Esophagus muscularis mucosa (tissue), 4 donors: ENCODE measurements at regions not wholly inside any gene's neighbourhood (a gene's known extent, or its start where the extent isn't known, plus 50 kb on each side); places are given as distances from the start of the nearest gene placed in this dataset.

Source experiments
- DNase-seq: peaks from one replicate; pipeline ENCODE4 v3.0.0-alpha.2; 2017; ENCODE audit errors: extremely low spot score
- H3K27ac ChIP-seq, 4 donors: fragments of 200-600 bp; sonication (generic); replicated peaks in 1 of 4; 1 replicate in 3 of 4; 2 replicates in 1 of 4; pipeline ENCODE4 v1.5.1; 2016 to 2019; ENCODE audit warnings: mild to moderate bottlenecking in 1 of 4
- H3K27me3 ChIP-seq, 4 donors: fragments of 200-600 bp; sonication (generic); one replicate each; pipeline versions ENCODE4 v1.5.1 to v1.6.0; 2016 to 2019
- H3K36me3 ChIP-seq, 4 donors: fragments of 200-600 bp; sonication (generic); one replicate each; pipeline ENCODE4 v1.5.1; 2016 to 2019
- H3K4me1 ChIP-seq, 4 donors: fragments of 200-600 bp; sonication (generic); one replicate each; pipeline ENCODE4 v1.5.1; 2016 to 2019
- H3K4me3 ChIP-seq, 4 donors: fragments of 200-600 bp; sonication (generic); 1 replicate in 2 of 4; 2 replicates in 2 of 4; pipeline ENCODE4 v1.5.1; 2016 to 2019; ENCODE audit warnings: mild to moderate bottlenecking in 4 of 4, moderate library complexity in 1 of 4
- H3K9me3 ChIP-seq, 4 donors: fragments of 200-600 bp; sonication (generic); 1 replicate in 3 of 4; 2 replicates in 1 of 4; pipeline ENCODE4 v1.5.1; 2016 to 2019
- EP300 ChIP-seq: sonication (generic); formaldehyde crosslinking; IDR thresholded peaks from one replicate; pipeline ENCODE4 v1.6.1; 2017; ENCODE audit warnings: antibody characterized with exemption
- POLR2A ChIP-seq: fragments of 450-650 bp; IDR thresholded peaks from one replicate; pipeline ENCODE4 v1.6.1; 2017; ENCODE audit warnings: antibody characterized with exemption, moderate library complexity, mild to moderate bottlenecking, low read depth
- POLR2AphosphoS5 ChIP-seq, 2 donors: sonication (generic); formaldehyde crosslinking; IDR thresholded peaks; one replicate each; pipeline ENCODE4 v1.6.1; 2017; ENCODE audit warnings: antibody characterized with exemption in 2 of 2
- WGBS: methylation state at CpG from one replicate; pipeline ENCODE4 v1.1.5; 2018; 5-methylcytosine and 5-hydroxymethylcytosine counted together
- intact Hi-C: fragments of 100-400 bp; cut with DNase I; formaldehyde crosslinking; loops from one replicate; pipeline ENCODE4 v1.15.1; 2023
- TF ChIP-seq, protein P1 (sequence below), 3 experiments: fragments of 200-600 bp in 2 of 3; fragments of 450-650 bp in 1 of 3; sonication (generic) in 2 of 3; IDR thresholded peaks; one replicate each; pipeline ENCODE4 v1.5.1; 2017 to 2019; ENCODE audit warnings: antibody characterized with exemption in 3 of 3, mild to moderate bottlenecking in 2 of 3, moderate library complexity in 1 of 3

DNA sequence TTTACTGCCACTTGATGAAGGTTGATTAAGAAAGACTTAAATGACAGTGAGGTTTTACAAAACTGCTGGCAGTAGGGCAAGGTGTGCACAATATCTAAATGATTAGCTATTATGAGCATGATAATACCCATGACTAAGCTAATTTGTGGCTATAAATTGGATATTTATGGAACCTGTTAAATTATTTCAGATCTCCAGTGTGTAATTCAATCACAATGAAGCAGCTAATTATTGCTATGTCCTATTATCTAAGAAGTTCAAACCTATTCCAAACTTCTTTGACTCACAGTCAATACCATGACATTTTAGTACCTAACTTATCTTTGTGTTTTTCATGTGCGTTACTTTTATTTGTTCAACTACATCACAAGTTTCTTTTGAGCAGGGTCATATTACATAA, 253.8 kb upstream of the MMADHC start:
- 86% methylated on average over 1 of the region's 1 CpG for WGBS
- Histone ChIP-seq H3K9me3 (peaks cover 0 to 6% (median 0%) of the 10 kb centered on the region in 4 donors), H3K27ac (no peak overlapping the region), H3K4me1 (no peaks in the 10 kb centered on the region), H3K36me3 (no peaks in the 10 kb centered on the region), H3K4me3 (no peak overlapping the region), H3K27me3 (no peaks in the 10 kb centered on the region)
- TF ChIP-seq EP300, result no peak
- no peak for TF ChIP-seq POLR2AphosphoS5 (IDR thresholded peaks at IDR 0.05)
- TF ChIP-seq POLR2A, result no peak
- TF ChIP-seq, protein P1, sequence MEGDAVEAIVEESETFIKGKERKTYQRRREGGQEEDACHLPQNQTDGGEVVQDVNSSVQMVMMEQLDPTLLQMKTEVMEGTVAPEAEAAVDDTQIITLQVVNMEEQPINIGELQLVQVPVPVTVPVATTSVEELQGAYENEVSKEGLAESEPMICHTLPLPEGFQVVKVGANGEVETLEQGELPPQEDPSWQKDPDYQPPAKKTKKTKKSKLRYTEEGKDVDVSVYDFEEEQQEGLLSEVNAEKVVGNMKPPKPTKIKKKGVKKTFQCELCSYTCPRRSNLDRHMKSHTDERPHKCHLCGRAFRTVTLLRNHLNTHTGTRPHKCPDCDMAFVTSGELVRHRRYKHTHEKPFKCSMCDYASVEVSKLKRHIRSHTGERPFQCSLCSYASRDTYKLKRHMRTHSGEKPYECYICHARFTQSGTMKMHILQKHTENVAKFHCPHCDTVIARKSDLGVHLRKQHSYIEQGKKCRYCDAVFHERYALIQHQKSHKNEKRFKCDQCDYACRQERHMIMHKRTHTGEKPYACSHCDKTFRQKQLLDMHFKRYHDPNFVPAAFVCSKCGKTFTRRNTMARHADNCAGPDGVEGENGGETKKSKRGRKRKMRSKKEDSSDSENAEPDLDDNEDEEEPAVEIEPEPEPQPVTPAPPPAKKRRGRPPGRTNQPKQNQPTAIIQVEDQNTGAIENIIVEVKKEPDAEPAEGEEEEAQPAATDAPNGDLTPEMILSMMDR (IDR thresholded peaks at IDR 0.05), result no peak
- intact Hi-C loops, result no loop called here
- no peak for DNase-seq

DNA sequence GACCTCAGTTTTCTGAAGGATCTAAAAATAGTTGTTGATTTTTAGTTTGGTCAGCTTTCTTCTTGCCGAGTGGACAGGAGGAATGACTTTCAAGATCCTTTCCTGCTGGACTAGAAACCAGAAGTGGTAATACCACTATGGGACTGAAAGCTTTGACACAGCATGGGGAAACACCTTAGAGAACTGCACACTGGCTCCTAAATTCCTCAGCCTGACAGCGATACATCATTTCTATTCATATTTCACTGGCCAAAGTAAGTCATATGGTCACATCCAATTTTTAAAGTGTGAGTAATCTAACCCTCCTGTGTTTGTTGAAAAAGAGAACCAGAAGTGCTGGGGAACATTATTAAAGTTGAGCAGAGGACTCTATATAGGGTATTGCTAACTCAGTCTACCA, 244.7 kb upstream of the MMADHC start:
- intact Hi-C loops, result no loop called here
- Histone ChIP-seq H3K4me3 (no peak overlapping the region), H3K27ac (no peak overlapping the region), H3K36me3 (no peaks in the 10 kb centered on the region), H3K9me3 (peaks cover 0 to 2% (median 0%) of the 10 kb centered on the region in 4 donors), H3K27me3 (no peaks in the 10 kb centered on the region), H3K4me1 (no peaks in the 10 kb centered on the region)
- TF ChIP-seq POLR2A (no peak), POLR2AphosphoS5 (IDR thresholded peaks at IDR 0.05) (no peak), EP300 (no peak)
- TF ChIP-seq, protein P1 (IDR thresholded peaks at IDR 0.05), result no peak
- no peak for DNase-seq
- WGBS, result 74% methylated on average over 2 of the region's 2 CpGs

- H3K27ac ChIP-seq, result no peak overlapping the region
- H3K27me3 ChIP-seq, result no peaks in the 10 kb centered on the region
- peaks cover 0 to 7% (median 0%) of the 10 kb centered on the region in 4 donors for H3K4me1 ChIP-seq
- no peak for TF ChIP-seq EP300
- TF ChIP-seq POLR2A, result no peak
- no peak for TF ChIP-seq POLR2AphosphoS5 (IDR thresholded peaks at IDR 0.05)
- TF ChIP-seq, protein P1 (IDR thresholded peaks at IDR 0.05), result no peak
- H3K36me3 ChIP-seq, result no peaks in the 10 kb centered on the region
- no peak overlapping the region for H3K4me3 ChIP-seq
- intact Hi-C loops, result no loop called here
- no peaks in the 10 kb centered on the region for H3K9me3 ChIP-seq
- DNase-seq, result no peak
- 96% methylated on average over 2 of the region's 2 CpGs for WGBS
Measured at GRCh38 chr2:149828520-149829210, 241.1 kb upstream of the MMADHC start.

GRCh38 chr2:149827585-149828126, 240.1 kb upstream of the MMADHC start:
- H3K27ac ChIP-seq, result no peak overlapping the region
- no peaks in the 10 kb centered on the region for H3K36me3 ChIP-seq
- no peak overlapping the region for H3K4me3 ChIP-seq
- DNase-seq, result no peak
- TF ChIP-seq EP300 (no peak), POLR2AphosphoS5 (IDR thresholded peaks at IDR 0.05) (no peak), POLR2A (no peak)
- TF ChIP-seq, protein P1 (IDR thresholded peaks at IDR 0.05), result no peak
- intact Hi-C loops, result no loop called here
- H3K27me3 ChIP-seq, result no peaks in the 10 kb centered on the region
- H3K9me3 ChIP-seq, result no peaks in the 10 kb centered on the region
- H3K4me1 ChIP-seq, result peaks cover 0 to 7% (median 0%) of the 10 kb centered on the region in 4 donors
- WGBS, result 100% methylated on average over 1 of the region's 2 CpGs
